GM18909 (cell line): ENCODE measurements at regions not wholly inside any gene's neighbourhood (a gene's known extent, or its start where the extent isn't known, plus 50 kb on each side); places are given as distances from the start of the nearest gene placed in this dataset.
"Not testable (repeated sequence)": the region's sequence is repeated elsewhere in the genome, so short reads cannot be mapped to it uniquely, and the experiment has no call there.

Source experiments
- ATAC-seq: cut with Tn5 transposase; IDR thresholded peaks from one replicate; pipeline ENCODE4 v1.9.1; 2021; ENCODE audit warnings: mild to moderate bottlenecking; ENCODE audit not compliant: unreplicated experiment, poor library complexity

- ATAC-seq, result not testable (repeated sequence)
Observed at GRCh38 chr9:66601472-66601871, 299.1 kb upstream of the ZNF658 start.

- not testable (repeated sequence) for ATAC-seq
Observed at GRCh38 chr9:66631521-66632046, 268.9 kb upstream of the ZNF658 start.

DNA sequence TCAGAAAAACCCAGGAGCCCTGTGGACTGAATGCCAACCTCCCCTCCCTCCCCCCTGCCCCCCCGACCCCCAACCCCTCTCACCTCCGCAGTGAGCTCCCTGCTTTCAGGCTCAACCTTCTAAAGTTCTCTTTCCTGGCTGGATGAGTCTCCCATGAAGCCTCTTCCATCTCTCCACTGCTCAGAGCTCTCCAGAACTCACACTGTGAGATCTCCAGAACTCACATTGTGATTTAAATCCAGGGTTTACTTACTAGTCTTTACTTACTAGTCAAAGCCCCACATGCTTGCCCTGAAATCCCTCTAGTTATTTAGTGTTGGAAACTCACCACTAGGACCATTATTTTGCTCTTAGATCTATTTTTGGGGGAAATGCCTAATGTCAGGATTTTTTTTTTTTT, 252.8 kb upstream of the ZNF658 start:
- not testable (repeated sequence) for ATAC-seq

- ATAC-seq, result not testable (repeated sequence)
Observed at GRCh38 chr9:66690242-66690641, 210.3 kb upstream of the ZNF658 start.

- ATAC-seq, result peak; percentile 65
Observed at GRCh38 chr9:66695561-66696240, 204.8 kb upstream of the ZNF658 start.

DNA sequence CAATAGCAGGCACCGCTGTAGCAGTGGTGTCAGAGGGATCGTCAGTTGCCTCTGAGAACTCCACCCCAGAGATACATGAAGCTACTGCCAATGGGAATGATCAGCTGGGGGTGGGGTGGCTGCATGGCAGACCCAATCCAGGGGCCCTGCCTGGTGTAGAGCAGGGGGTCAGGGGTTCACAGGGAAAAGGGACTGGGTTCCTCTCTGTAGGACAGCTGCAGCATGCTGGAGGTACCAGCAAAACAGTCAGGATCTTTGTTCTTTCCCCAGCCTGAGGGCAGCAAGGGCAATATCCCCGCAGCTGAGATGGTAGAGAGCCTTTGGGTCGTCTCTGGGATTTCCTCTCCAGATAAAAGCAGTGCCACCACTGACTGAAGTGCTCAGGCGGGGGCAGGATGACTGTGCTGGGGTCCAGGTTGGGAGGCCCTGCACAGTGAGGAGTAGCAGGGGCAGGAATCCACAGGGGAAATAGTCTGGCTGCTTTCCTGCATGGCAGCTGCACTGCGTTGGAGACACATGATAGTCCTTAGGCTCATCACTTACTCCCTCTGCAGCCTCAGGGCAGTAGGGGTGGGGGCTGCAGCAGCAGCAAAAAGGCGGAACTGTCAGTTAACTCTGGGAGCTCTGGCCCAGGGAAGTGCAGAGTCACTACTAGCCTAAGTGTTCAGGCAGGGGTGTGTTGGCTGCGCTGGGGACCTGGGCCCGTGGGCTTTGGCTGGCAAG, 203.0 kb upstream of the ZNF658 start:
- ATAC-seq, result not testable (repeated sequence)

GRCh38 chr9:66698066-66698455, 202.5 kb upstream of the ZNF658 start:
- not testable (repeated sequence) for ATAC-seq

- peak; percentile 53 for ATAC-seq
Observed at GRCh38 chr9:66701411-66702377, 198.8 kb upstream of the ZNF658 start.

- ATAC-seq, result not testable (repeated sequence)
Observed at GRCh38 chr9:66711553-66711952, 189.0 kb upstream of the ZNF658 start.

GRCh38 chr9:66712870-66713269, 187.7 kb upstream of the ZNF658 start:
- ATAC-seq, result peak; percentile 79

DNA sequence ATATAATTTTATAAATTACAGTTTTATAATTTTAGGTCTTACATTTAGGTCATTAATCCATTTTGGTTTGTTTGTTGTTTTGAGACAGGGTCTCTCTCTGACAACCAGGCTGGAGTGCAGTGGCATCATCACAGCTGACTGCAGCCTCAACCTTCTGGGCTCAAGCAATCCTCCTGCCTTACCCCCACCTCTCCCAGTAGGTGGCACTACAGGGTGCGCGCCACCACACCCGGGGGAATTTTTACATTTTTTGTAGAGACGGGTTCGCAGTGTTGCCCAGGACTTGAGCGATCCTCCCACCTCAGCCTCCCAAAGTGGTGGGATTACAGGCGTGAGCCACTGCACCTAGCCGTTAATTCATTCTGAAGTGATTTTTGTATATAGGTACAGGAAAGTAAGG, 187.0 kb upstream of the ZNF658 start:
- ATAC-seq, result not testable (repeated sequence)

- not testable (repeated sequence) for ATAC-seq
Observed at GRCh38 chr9:66720845-66721244, 179.7 kb upstream of the ZNF658 start.

- not testable (repeated sequence) for ATAC-seq
Observed at GRCh38 chr9:66727540-66727939, 173.0 kb upstream of the ZNF658 start.

DNA sequence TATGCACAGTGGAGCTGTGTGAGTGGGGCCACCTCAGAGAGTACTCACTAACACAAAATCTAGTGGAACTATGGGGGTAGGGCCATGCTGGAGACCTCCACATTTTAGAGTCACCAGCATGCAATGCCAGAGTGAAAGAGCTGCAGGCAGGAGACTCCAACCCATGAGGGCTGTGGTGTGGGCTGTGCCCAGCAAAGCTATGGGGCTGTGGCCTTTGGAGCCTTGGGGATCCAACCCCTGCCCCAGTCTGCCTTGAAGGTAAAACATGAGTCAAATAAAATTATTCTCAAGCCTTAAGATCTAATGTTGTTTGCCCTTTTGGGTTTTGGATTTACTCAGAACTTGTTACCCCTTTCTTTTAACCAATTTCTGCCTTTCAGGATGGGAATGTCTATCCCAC, 163.8 kb upstream of the ZNF658 start:
- ATAC-seq, result not testable (repeated sequence)

DNA sequence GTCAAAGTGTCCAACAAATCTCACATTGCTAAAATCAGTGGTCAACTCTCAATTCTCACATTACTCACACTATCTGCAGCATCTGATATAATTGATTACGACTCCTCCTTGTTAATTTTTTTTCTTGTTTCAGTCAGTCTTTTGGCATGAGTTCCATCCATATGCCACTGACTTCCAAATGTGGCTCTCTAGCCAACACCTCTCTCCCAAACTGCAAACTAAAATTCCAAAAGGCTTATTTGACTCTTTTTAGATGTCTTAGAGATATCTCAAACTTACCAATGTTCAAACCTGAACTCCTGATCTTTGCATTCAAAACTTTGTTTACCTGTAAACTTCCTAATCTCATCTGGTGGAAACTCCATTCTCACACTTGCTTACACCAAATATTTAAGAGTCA, 162.1 kb upstream of the ZNF658 start:
- ATAC-seq, result not testable (repeated sequence)

GRCh38 chr9:66740136-66740535, 160.4 kb upstream of the ZNF658 start:
- not testable (repeated sequence) for ATAC-seq

DNA sequence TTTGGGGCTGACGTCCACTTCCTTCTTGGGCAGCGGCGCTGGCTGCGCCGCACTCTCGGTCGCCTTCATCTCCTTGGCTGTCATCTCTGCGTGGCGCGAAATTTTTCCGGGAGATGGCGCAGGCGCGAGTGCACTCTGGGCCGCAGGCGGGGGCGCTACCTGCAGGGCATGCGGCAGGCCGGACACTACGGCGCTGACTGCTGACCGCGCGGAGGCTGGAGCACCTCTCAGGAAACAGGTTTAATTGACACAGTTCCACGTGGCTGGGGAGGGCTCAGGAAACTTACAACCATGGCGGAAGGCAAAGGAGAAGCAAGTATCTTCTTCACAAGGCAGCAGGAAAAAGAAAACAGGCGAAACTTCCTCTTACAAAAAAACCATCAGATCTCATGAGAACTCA, 154.7 kb upstream of the ZNF658 start:
- not testable (repeated sequence) for ATAC-seq

DNA sequence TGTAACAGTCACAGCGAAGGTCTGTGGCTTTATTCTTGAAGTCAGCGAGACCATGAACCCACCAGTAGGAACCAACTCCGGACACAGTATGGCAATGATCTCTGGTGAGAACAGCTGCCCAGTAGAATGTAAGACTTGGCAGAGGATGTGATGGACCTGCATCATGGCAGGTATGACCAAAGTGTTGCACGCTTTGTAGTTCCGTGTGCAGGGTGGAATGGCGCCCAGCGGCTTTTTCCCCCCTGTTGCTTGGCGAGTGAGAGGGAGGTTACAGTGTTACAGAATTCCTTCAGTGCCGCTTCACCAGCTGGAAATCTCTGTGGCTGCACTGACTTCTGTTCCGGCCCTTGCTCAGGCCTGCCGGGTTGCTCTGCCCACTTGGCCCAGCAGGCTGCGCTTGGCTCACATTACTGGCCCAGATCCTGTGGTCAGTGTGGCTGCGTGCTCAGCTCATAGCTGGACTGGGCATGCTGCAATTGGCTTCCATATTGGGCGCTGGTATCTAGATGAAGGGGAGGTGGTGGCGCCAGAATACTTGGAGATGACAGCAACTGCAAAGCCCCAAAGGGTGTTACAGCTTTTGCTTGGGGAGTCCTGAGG, 148.1 kb upstream of the ZNF658 start:
- not testable (repeated sequence) for ATAC-seq

GRCh38 chr9:66759825-66760492, 140.6 kb upstream of the ZNF658 start:
- ATAC-seq, result not testable (repeated sequence)
